ENCODE measurements at regions not wholly inside any gene's neighbourhood (a gene's known extent, or its start where the extent isn't known, plus 50 kb on each side); places are given as distances from the start of the nearest gene placed in this dataset.

DNA sequence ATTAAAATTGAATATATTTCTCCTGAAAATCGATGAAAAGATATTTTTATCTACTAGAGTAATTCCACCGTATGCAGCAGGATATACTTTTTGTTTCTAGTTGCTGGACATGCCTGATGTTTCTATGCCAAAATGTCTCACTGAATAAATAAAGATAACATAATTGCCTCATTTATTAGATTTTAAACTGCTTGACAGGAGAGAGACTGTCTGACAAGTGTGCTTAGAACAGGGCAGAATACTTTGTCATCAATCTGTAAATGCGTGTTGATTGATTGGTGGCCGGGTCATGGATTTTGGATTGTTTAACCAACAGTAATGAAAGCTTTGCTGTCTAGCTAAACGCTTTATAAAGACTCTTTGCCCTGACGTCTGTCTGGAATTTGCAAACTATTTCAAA is 339.0 kb downstream of the CHRM3 start:
- H3K27me3 ChIP-seq = no peaks in the 10 kb centered on the region
- intact Hi-C loops (cut with DNase I; ENCODE audit: low total_unique reads) = no loop called here
- no peak overlapping the region for H3K4me3 ChIP-seq
- H3K4me1 ChIP-seq = no peaks in the 10 kb centered on the region
- TF ChIP-seq POLR2A (IDR thresholded peaks at IDR 0.05) (no peak), CTCF (IDR thresholded peaks at IDR 0.05) (no peak), POLR2AphosphoS5 (IDR thresholded peaks at IDR 0.05) (no peak)
- H3K36me3 ChIP-seq = no peaks in the 10 kb centered on the region
- no peaks in the 10 kb centered on the region for H3K9me3 ChIP-seq
- no peak overlapping the region for H3K27ac ChIP-seq
- DNase-seq (ENCODE audit: low spot score in 2 of 2) = no peak

DNA sequence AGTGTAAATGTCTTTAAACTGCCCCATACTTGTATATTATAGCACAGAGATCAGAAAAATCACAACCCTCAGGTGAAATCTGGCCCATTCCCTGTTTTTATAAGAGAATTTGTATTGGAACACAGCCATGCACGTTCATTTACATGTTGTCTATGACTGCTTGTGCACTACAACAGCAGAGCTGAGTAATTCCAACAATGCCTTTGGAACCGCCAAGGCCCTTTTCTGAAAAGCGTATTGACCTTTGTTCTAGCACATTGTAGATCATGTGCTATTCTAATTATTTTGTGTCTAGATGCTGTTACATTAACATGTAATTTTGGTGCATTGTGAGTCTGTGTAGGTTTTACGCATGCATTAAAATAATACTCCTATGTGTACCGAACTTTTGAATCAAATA is 339.6 kb downstream of the CHRM3 start:
- DNase-seq (ENCODE audit: low spot score in 2 of 2) = no peak
- Histone ChIP-seq H3K36me3 (no peaks in the 10 kb centered on the region), H3K27ac (no peak overlapping the region), H3K27me3 (no peaks in the 10 kb centered on the region), H3K4me3 (no peak overlapping the region), H3K9me3 (no peaks in the 10 kb centered on the region), H3K4me1 (no peaks in the 10 kb centered on the region)
- intact Hi-C loops (cut with DNase I; ENCODE audit: low total_unique reads) = no loop called here
- TF ChIP-seq CTCF (IDR thresholded peaks at IDR 0.05) = no peak
- no peak for TF ChIP-seq POLR2A (IDR thresholded peaks at IDR 0.05)
- no peak for TF ChIP-seq POLR2AphosphoS5 (IDR thresholded peaks at IDR 0.05)

DNA sequence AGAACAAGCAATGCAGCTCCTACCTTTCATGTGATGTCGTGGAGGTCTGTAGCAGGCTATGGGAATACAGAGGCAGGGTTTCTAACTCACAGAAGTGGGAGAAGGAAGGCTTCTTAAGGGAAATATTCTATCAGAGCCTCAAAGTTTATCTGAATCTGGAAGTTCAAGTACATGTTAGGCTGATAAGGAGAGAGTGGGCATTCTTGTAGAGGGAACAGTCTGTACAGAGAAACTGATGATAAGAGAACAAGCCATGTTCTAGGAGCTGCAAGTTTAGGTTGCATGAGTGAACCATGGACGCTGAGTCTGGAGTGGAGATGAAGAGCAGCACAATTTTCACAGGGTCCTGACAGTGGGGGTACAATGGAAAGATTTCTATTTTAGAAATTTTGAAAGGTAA is 344.0 kb downstream of the CHRM3 start:
- TF ChIP-seq POLR2A (IDR thresholded peaks at IDR 0.05) = no peak
- no peak for TF ChIP-seq CTCF (IDR thresholded peaks at IDR 0.05)
- no peak for TF ChIP-seq POLR2AphosphoS5 (IDR thresholded peaks at IDR 0.05)
- Histone ChIP-seq H3K27me3 (no peaks in the 10 kb centered on the region), H3K36me3 (no peaks in the 10 kb centered on the region), H3K4me1 (no peaks in the 10 kb centered on the region), H3K9me3 (no peaks in the 10 kb centered on the region), H3K27ac (no peak overlapping the region), H3K4me3 (no peak overlapping the region)
- intact Hi-C loops (cut with DNase I; ENCODE audit: low total_unique reads) = no loop called here
- DNase-seq (ENCODE audit: low spot score in 2 of 2) = no peak

DNA sequence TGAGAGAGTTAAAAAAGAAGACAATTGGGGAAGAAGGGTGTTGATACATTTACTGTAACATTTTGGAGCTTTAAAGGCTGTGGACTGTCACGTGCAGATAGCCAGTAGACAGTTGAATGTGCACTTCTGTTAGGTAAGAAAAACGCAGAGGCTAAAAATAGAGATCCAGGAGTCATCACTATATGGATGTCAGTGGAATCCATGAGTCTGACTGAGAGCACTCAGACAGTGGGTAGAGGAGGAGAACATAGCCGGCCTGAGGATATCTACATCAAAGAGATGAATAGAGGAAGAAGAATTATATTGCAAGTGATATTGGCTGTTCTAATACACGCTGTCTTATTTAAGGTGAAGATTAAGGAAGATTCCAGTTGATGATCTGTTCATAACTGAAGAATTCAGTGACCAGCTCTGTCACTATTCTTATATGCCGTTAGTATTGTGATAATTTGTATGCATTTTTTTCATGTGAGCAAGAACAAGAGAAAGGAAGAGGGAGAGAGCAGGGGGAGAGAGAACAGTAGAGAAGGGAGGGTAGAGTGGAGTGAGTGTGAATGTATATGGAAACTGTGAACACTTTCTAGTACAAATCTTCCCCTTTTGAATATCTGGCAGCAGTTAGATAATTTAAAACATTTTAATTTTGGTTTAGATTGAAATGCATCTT is 344.8 kb downstream of the CHRM3 start:
- H3K4me1 ChIP-seq = no peaks in the 10 kb centered on the region

GRCh38 chr1:239732770-239733169 is 346.4 kb downstream of the CHRM3 start:
- H3K4me1 ChIP-seq = no peaks in the 10 kb centered on the region
- TF ChIP-seq POLR2AphosphoS5 (IDR thresholded peaks at IDR 0.05) (no peak), CTCF (IDR thresholded peaks at IDR 0.05) (no peak), POLR2A (IDR thresholded peaks at IDR 0.05) (no peak)
- no peaks in the 10 kb centered on the region for H3K27me3 ChIP-seq
- intact Hi-C loops (cut with DNase I; ENCODE audit: low total_unique reads) = no loop called here
- H3K36me3 ChIP-seq = no peaks in the 10 kb centered on the region
- H3K27ac ChIP-seq = no peak overlapping the region
- H3K4me3 ChIP-seq = no peak overlapping the region
- no peaks in the 10 kb centered on the region for H3K9me3 ChIP-seq
- DNase-seq (ENCODE audit: low spot score in 2 of 2) = no peak

More for the DNA sequence above, 344.8 kb downstream of the CHRM3 start:
- Histone ChIP-seq H3K27me3 (no peaks in the 10 kb centered on the region), H3K9me3 (no peaks in the 10 kb centered on the region), H3K36me3 (no peaks in the 10 kb centered on the region), H3K4me3 (no peak overlapping the region), H3K27ac (no peak overlapping the region)
- intact Hi-C loops (cut with DNase I; ENCODE audit: low total_unique reads) = no loop called here
- no peak for DNase-seq (ENCODE audit: low spot score in 2 of 2)
- TF ChIP-seq POLR2AphosphoS5 (IDR thresholded peaks at IDR 0.05) (no peak), POLR2A (IDR thresholded peaks at IDR 0.05) (no peak)

All from breast epithelium (tissue), 4 donors.